Activated T-cell treated with anti-CD3 and anti-CD28 coated beads, Interleukin-2, amount 50 U/mL, for 24 hours (primary cell): ENCODE measurements at regions not wholly inside any gene's neighbourhood (a gene's known extent, or its start where the extent isn't known, plus 50 kb on each side); places are given as distances from the start of the nearest gene placed in this dataset.

ENCODE experiments used
- DNase-seq: peaks from one replicate; pipeline ENCODE4 v3.0.0-alpha.2; 2020
- H3K27ac Mint-ChIP-seq: 2 replicates; pipeline ENCODE4 v1.8.0; 2020; ENCODE audit warnings: mild to moderate bottlenecking, mixed read lengths
- H3K27me3 Mint-ChIP-seq: 2 replicates; pipeline ENCODE4 v1.8.0; 2020; ENCODE audit warnings: mixed read lengths
- H3K36me3 Mint-ChIP-seq: 2 replicates; pipeline ENCODE4 v1.8.0; 2020; ENCODE audit warnings: low read depth, mixed read lengths
- H3K4me1 Mint-ChIP-seq: 2 replicates; pipeline ENCODE4 v1.8.0; 2020; ENCODE audit warnings: low read depth, mixed read lengths
- H3K4me3 Mint-ChIP-seq: 2 replicates; pipeline ENCODE4 v1.8.0; 2020; ENCODE audit warnings: mild to moderate bottlenecking, moderate library complexity, mixed read lengths
- H3K9me3 Mint-ChIP-seq: 2 replicates; pipeline ENCODE4 v1.8.0; 2020; ENCODE audit warnings: mixed read lengths

DNA sequence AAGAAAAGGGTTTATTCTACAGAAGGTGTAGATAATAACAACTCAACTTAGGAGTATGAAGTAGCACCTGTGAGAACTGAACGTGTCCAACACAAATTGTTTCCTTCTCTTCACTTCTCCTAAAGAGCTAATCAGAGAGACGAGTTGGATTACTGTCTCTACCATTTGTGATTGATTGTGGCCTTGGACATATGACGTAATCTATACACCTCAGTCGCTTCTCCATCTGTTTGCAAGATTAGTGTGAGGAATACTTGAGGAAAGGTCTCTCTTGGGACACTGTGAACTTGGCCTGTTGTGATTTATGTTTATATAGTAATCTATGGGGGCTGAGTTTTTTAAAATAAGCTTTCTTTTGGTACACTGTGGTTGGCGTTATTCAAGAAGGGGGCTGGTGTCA lies 182.0 kb downstream of the ZNF330 start:
- Mint-ChIP-seq H3K27ac (no peak overlapping the region), H3K27me3 (peaks cover 2% of the 10 kb centered on the region), H3K36me3 (no peaks in the 10 kb centered on the region), H3K4me3 (no peak overlapping the region), H3K9me3 (no peaks in the 10 kb centered on the region), H3K4me1 (no peaks in the 10 kb centered on the region)
- DNase-seq: no peak

- H3K36me3 Mint-ChIP-seq: no peaks in the 10 kb centered on the region
- H3K4me1 Mint-ChIP-seq: no peaks in the 10 kb centered on the region
- DNase-seq: no peak
- no peak overlapping the region for H3K4me3 Mint-ChIP-seq
- H3K27ac Mint-ChIP-seq: no peak overlapping the region
- no peaks in the 10 kb centered on the region for H3K27me3 Mint-ChIP-seq
- H3K9me3 Mint-ChIP-seq: no peaks in the 10 kb centered on the region
Measured at GRCh38 chr4:141403782-141404181, 183.1 kb downstream of the ZNF330 start.

GRCh38 chr4:141406237-141406636 lies 185.5 kb downstream of the ZNF330 start:
- DNase-seq: no peak
- no peaks in the 10 kb centered on the region for H3K9me3 Mint-ChIP-seq
- no peaks in the 10 kb centered on the region for H3K27me3 Mint-ChIP-seq
- H3K4me3 Mint-ChIP-seq: no peak overlapping the region
- no peaks in the 10 kb centered on the region for H3K36me3 Mint-ChIP-seq
- H3K27ac Mint-ChIP-seq: no peak overlapping the region
- no peaks in the 10 kb centered on the region for H3K4me1 Mint-ChIP-seq

DNA sequence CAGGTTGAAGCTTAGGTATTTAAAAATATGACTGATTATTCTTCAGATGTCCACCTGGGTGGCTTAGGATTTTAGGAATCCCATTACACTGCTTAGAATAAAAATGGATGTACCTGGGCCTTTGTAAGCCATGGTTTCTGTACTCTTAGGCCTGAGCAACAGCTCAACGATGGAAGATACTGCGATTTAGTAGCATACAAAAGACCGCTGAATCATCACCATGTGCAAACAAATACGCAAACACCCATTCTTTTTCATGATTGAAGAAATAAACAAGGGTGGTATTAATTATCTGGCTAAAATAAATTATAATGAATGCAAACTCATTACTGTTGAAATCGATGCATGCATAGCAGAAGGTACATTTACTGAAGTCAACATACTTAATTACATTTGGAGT lies 188.9 kb downstream of the ZNF330 start:
- H3K36me3 Mint-ChIP-seq: no peaks in the 10 kb centered on the region
- H3K9me3 Mint-ChIP-seq: no peaks in the 10 kb centered on the region
- no peaks in the 10 kb centered on the region for H3K27me3 Mint-ChIP-seq
- no peak for DNase-seq
- H3K4me3 Mint-ChIP-seq: no peak overlapping the region
- no peak overlapping the region for H3K27ac Mint-ChIP-seq
- H3K4me1 Mint-ChIP-seq: no peaks in the 10 kb centered on the region

- no peaks in the 10 kb centered on the region for H3K4me1 Mint-ChIP-seq
- H3K27me3 Mint-ChIP-seq: no peaks in the 10 kb centered on the region
- no peak for DNase-seq
- H3K36me3 Mint-ChIP-seq: no peaks in the 10 kb centered on the region
- H3K9me3 Mint-ChIP-seq: no peaks in the 10 kb centered on the region
- no peak overlapping the region for H3K27ac Mint-ChIP-seq
- no peak overlapping the region for H3K4me3 Mint-ChIP-seq
Measured at GRCh38 chr4:141410839-141411238, 190.1 kb downstream of the ZNF330 start.

GRCh38 chr4:141411936-141412335 lies 191.2 kb downstream of the ZNF330 start:
- H3K36me3 Mint-ChIP-seq: no peaks in the 10 kb centered on the region
- H3K4me3 Mint-ChIP-seq: no peak overlapping the region
- H3K4me1 Mint-ChIP-seq: no peaks in the 10 kb centered on the region
- no peak for DNase-seq
- no peaks in the 10 kb centered on the region for H3K27me3 Mint-ChIP-seq
- no peak overlapping the region for H3K27ac Mint-ChIP-seq
- H3K9me3 Mint-ChIP-seq: no peaks in the 10 kb centered on the region

DNA sequence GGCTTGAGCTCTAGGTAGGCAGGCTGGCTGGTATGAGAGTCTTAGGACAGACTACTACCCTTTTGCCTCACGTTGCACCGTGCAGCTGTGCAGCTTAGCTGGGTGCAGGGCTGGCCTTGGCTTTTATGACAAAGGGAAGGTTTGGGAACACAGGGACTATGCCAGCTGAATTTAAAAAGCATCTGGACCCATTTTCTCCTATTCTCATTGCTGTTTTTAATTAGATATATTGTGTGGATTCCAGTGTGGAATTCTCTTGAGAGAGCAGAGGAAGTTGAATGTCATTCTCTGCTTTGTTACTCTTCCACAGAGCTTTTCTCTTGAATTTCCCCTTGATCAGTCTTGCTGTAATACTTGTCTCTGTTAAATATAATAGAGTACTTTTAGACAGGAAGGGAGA lies 192.7 kb downstream of the ZNF330 start:
- H3K27ac Mint-ChIP-seq: no peak overlapping the region
- DNase-seq: no peak
- no peaks in the 10 kb centered on the region for H3K36me3 Mint-ChIP-seq
- no peaks in the 10 kb centered on the region for H3K9me3 Mint-ChIP-seq
- no peaks in the 10 kb centered on the region for H3K4me1 Mint-ChIP-seq
- no peak overlapping the region for H3K4me3 Mint-ChIP-seq
- no peaks in the 10 kb centered on the region for H3K27me3 Mint-ChIP-seq

- H3K27me3 Mint-ChIP-seq: no peaks in the 10 kb centered on the region
- DNase-seq: no peak
- no peaks in the 10 kb centered on the region for H3K9me3 Mint-ChIP-seq
- H3K27ac Mint-ChIP-seq: no peak overlapping the region
- H3K4me1 Mint-ChIP-seq: no peaks in the 10 kb centered on the region
- no peaks in the 10 kb centered on the region for H3K36me3 Mint-ChIP-seq
- no peak overlapping the region for H3K4me3 Mint-ChIP-seq
Measured at GRCh38 chr4:141415651-141416050, 195.0 kb downstream of the ZNF330 start.

DNA sequence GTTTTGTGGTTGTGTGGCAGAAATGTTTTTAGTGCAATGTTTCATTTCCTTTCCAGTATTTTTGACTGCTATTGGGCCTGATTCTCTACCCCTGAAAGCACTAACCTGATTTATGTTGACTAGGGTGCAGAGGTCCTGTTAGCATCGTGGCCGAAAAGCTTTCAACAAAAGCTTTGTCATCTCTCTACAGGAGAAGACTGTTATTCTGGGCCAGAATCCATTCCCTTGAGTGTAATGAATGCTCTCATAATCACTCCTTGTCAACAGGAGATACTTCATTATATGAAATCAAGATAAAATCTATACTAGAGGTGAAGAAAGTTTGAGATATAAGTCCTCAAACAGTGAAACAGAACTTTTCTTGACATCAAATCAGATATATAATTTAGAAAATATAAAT lies 195.5 kb downstream of the ZNF330 start:
- H3K36me3 Mint-ChIP-seq: no peaks in the 10 kb centered on the region
- H3K4me3 Mint-ChIP-seq: no peak overlapping the region
- H3K9me3 Mint-ChIP-seq: no peaks in the 10 kb centered on the region
- no peaks in the 10 kb centered on the region for H3K4me1 Mint-ChIP-seq
- DNase-seq: no peak
- no peaks in the 10 kb centered on the region for H3K27me3 Mint-ChIP-seq
- H3K27ac Mint-ChIP-seq: no peak overlapping the region

- Mint-ChIP-seq H3K4me1 (no peaks in the 10 kb centered on the region), H3K4me3 (no peak overlapping the region), H3K27ac (no peak overlapping the region), H3K9me3 (no peaks in the 10 kb centered on the region), H3K36me3 (no peaks in the 10 kb centered on the region), H3K27me3 (no peaks in the 10 kb centered on the region)
- no peak for DNase-seq
Measured at GRCh38 chr4:141416677-141417363, 196.1 kb downstream of the ZNF330 start.

DNA sequence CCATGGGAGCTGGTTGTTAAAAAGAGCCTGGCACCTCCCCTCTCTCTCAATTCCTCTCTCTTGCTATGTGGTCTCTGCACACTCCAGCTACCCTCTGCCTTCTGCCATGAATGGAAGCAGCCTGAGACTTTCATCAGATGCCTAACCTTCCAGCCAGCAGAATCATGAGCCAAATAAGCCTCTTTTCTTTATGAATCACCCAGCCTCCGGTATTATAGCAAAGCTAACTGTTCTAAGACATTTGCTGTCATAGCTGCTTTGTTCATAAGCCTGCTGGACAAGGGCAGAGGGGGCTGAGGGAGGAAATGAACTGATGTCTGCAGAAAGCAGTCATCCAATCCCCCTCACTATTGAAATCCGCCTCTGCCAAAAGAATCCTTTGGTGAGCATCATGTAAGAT lies 196.7 kb downstream of the ZNF330 start:
- DNase-seq: no peak
- H3K9me3 Mint-ChIP-seq: no peaks in the 10 kb centered on the region
- no peak overlapping the region for H3K4me3 Mint-ChIP-seq
- H3K36me3 Mint-ChIP-seq: no peaks in the 10 kb centered on the region
- no peak overlapping the region for H3K27ac Mint-ChIP-seq
- no peaks in the 10 kb centered on the region for H3K4me1 Mint-ChIP-seq
- no peaks in the 10 kb centered on the region for H3K27me3 Mint-ChIP-seq

- Mint-ChIP-seq H3K4me1 (no peaks in the 10 kb centered on the region), H3K9me3 (peaks cover 2% of the 10 kb centered on the region), H3K27ac (no peak overlapping the region), H3K36me3 (no peaks in the 10 kb centered on the region), H3K4me3 (no peak overlapping the region), H3K27me3 (peaks cover 4% of the 10 kb centered on the region)
- DNase-seq: no peak
Measured at GRCh38 chr4:141425124-141425523, 204.4 kb downstream of the ZNF330 start.

DNA sequence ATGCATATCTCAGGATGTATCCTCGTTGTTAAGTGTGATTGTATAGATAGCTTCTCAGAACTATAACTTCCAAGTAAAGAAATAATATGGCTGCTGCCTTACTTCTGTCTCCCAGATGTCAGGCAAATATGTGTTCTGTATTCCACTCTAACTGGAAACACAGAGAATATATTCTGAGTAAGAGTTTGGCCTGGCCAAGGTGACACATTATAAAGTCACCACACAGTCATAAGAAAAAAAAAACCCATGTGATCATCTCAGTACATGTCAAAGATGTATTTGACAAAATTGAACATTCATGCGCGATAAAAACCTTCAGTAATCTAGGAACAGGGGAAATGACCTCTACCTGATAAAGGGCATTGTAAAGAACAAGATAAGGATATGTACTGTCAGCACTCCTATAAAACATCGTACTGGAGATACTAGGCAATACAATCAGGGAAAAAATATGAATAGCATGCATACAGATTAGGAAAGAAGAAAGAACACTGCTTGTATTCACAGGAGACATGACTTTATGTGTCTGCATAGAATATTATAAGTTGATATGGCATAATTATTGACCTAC lies 207.1 kb downstream of the ZNF330 start:
- H3K4me1 Mint-ChIP-seq: no peaks in the 10 kb centered on the region
- H3K9me3 Mint-ChIP-seq: no peaks in the 10 kb centered on the region
- no peak overlapping the region for H3K27ac Mint-ChIP-seq
- no peak for DNase-seq
- peaks cover 4% of the 10 kb centered on the region for H3K27me3 Mint-ChIP-seq
- no peak overlapping the region for H3K4me3 Mint-ChIP-seq
- H3K36me3 Mint-ChIP-seq: no peaks in the 10 kb centered on the region

- Mint-ChIP-seq H3K27me3 (no peaks in the 10 kb centered on the region), H3K9me3 (no peaks in the 10 kb centered on the region), H3K4me3 (no peak overlapping the region), H3K4me1 (no peaks in the 10 kb centered on the region), H3K36me3 (no peaks in the 10 kb centered on the region), H3K27ac (no peak overlapping the region)
- no peak for DNase-seq
Measured at GRCh38 chr4:141429933-141430332, 206.4 kb upstream of the IL15 start.

GRCh38 chr4:141430686-141431085 lies 205.7 kb upstream of the IL15 start:
- H3K36me3 Mint-ChIP-seq: no peaks in the 10 kb centered on the region
- no peak overlapping the region for H3K4me3 Mint-ChIP-seq
- no peaks in the 10 kb centered on the region for H3K4me1 Mint-ChIP-seq
- no peaks in the 10 kb centered on the region for H3K27me3 Mint-ChIP-seq
- no peak for DNase-seq
- H3K9me3 Mint-ChIP-seq: no peaks in the 10 kb centered on the region
- no peak overlapping the region for H3K27ac Mint-ChIP-seq
